ENCODE measurements at regions not wholly inside any gene's neighbourhood (a gene's known extent, or its start where the extent isn't known, plus 50 kb on each side); places are given as distances from the start of the nearest gene placed in this dataset.

DNA sequence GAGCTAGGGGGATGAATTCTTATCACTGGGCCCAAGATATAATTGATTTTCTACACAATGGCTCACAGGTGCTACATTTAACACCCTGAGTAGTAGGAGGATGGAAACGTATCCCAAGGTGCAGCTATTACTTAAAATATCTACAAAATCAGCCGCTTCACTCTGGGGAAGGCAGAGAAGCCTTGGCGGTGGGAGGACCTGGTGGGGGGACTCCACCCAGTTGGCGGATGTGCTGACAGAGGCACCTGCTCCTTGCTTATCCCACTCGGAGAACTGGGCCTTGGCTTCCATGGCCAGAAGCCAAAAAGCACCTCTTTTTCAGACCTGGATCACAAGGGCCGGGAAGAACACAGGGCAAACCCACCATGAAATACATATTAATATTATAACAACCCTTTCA, 106.3 kb downstream of the OTX2 start:
- TF ChIP-seq EZH2 (IDR thresholded peaks at IDR 0.05; ENCODE audit: insufficient read depth, poor library complexity, severe bottlenecking) (no peak), EZH2phosphoT487 (IDR thresholded peaks at IDR 0.05; ENCODE audit: insufficient read depth, low read depth) (no peak)
